ENCODE measurements at regions not wholly inside any gene's neighbourhood (a gene's known extent, or its start where the extent isn't known, plus 50 kb on each side); places are given as distances from the start of the nearest gene placed in this dataset.

DNA sequence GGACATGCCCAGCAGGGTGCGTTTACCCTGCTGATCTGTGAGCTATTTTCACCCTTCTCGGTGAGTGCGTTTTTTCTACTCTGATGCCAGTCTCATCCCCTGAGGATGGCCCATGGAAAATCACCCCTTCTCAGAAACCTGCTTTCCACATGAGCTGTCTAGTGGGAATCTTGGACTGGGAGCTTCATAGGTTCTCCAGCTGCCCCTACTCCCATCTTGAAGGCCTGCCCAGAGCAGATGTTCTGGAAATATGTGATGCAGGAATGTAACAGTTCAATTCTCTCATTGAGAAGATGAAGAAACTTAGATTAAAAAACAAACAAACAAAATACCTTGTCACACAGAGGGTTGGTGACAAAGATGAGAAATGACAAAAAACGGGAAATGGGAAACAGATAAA lies 146.9 kb upstream of the RAB11FIP2 start:
- H3K27ac Mint-ChIP-seq (ENCODE audit: unreplicated experiment), result no peak overlapping the region

DNA sequence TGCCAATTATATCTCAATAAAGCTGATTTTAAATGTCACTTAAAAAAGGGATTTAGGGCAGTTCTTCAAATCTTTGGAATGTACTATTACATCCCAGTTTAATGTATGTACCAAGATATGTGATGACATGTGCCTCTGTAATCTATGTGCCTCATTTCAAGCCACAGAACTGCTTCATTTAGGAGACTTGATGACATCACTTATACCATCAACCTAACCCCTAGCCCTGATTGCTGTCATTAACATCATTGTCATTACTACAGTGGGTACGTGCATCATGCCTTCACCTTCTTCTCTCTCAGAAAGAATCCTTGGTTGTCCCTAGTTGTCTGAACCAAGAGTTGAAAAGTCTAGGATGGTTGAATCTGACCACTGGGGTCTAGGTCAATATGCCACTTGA lies 134.3 kb upstream of the RAB11FIP2 start:
- H3K4me1 ChIP-seq (ENCODE audit: insufficient read depth, low read length), result no peaks in the 10 kb centered on the region
- H3K27ac Mint-ChIP-seq (ENCODE audit: unreplicated experiment), result no peak overlapping the region
- H3K9me3 ChIP-seq (ENCODE audit: insufficient read depth, low read depth, low read length), result no peaks in the 10 kb centered on the region
- no peaks in the 10 kb centered on the region for H3K36me3 ChIP-seq (ENCODE audit: insufficient read depth, low read length)
- no peak overlapping the region for H3K27ac ChIP-seq (ENCODE audit: low read depth, low read length)
- H3K4me1 Mint-ChIP-seq (ENCODE audit: low read depth, unreplicated experiment), result no peaks in the 10 kb centered on the region
- no peak overlapping the region for H3K4me3 Mint-ChIP-seq (ENCODE audit: unreplicated experiment)
- no peaks in the 10 kb centered on the region for H4K20me1 ChIP-seq (ENCODE audit: insufficient read depth, low read length)
- H3K27me3 ChIP-seq (ENCODE audit: insufficient read depth, low read length), result no peaks in the 10 kb centered on the region
- peaks cover 7% of the 10 kb centered on the region for H3K27me3 Mint-ChIP-seq (ENCODE audit: low read depth, unreplicated experiment)
- H3K36me3 Mint-ChIP-seq (ENCODE audit: low read depth, unreplicated experiment), result no peaks in the 10 kb centered on the region
- no peak overlapping the region for H3K9ac ChIP-seq (ENCODE audit: low read length)
- H3K4me2 ChIP-seq (ENCODE audit: low read length), result no peak overlapping the region
- DNase-seq (ENCODE audit: low read depth) (no peak), FAIRE-seq (no peak)
- no peaks in the 10 kb centered on the region for H3K79me2 ChIP-seq (ENCODE audit: insufficient read depth, low read length)
- no peak overlapping the region for H2AFZ ChIP-seq (ENCODE audit: low read depth, low read length)
- H3K9me3 Mint-ChIP-seq (ENCODE audit: unreplicated experiment), result no peaks in the 10 kb centered on the region
- no peak for TF ChIP-seq CTCF (IDR thresholded peaks at IDR 0.05; ENCODE audit: insufficient read depth, low read depth, low read length)
- TF ChIP-seq EZH2 (IDR thresholded peaks at IDR 0.05; ENCODE audit: insufficient read depth, low read length), result no peak
- no peak overlapping the region for H3K4me3 ChIP-seq (ENCODE audit: insufficient read depth, low read depth, low read length)

More for the DNA sequence above, 146.9 kb upstream of the RAB11FIP2 start:
- no peaks in the 10 kb centered on the region for H3K27me3 ChIP-seq (ENCODE audit: insufficient read depth, low read length)
- no peak overlapping the region for H3K4me2 ChIP-seq (ENCODE audit: low read length)
- no peak for DNase-seq (ENCODE audit: low read depth)
- no peak overlapping the region for H3K4me3 ChIP-seq (ENCODE audit: insufficient read depth, low read depth, low read length)
- no peaks in the 10 kb centered on the region for H4K20me1 ChIP-seq (ENCODE audit: insufficient read depth, low read length)
- no peak overlapping the region for H3K27ac ChIP-seq (ENCODE audit: low read depth, low read length)
- H2AFZ ChIP-seq (ENCODE audit: low read depth, low read length), result no peak overlapping the region
- peaks cover 14% of the 10 kb centered on the region for H3K27me3 Mint-ChIP-seq (ENCODE audit: low read depth, unreplicated experiment)
- TF ChIP-seq EZH2 (IDR thresholded peaks at IDR 0.05; ENCODE audit: insufficient read depth, low read length) (no peak), CTCF (IDR thresholded peaks at IDR 0.05; ENCODE audit: insufficient read depth, low read depth, low read length) (no peak)
- no peaks in the 10 kb centered on the region for H3K9me3 Mint-ChIP-seq (ENCODE audit: unreplicated experiment)
- H3K79me2 ChIP-seq (ENCODE audit: insufficient read depth, low read length), result no peaks in the 10 kb centered on the region
- FAIRE-seq, result no peak
- no peaks in the 10 kb centered on the region for H3K4me1 ChIP-seq (ENCODE audit: insufficient read depth, low read length)
- no peaks in the 10 kb centered on the region for H3K4me1 Mint-ChIP-seq (ENCODE audit: low read depth, unreplicated experiment)
- no peaks in the 10 kb centered on the region for H3K36me3 ChIP-seq (ENCODE audit: insufficient read depth, low read length)
- H3K9me3 ChIP-seq (ENCODE audit: insufficient read depth, low read depth, low read length), result no peaks in the 10 kb centered on the region
- H3K9ac ChIP-seq (ENCODE audit: low read length), result no peak overlapping the region
- H3K36me3 Mint-ChIP-seq (ENCODE audit: low read depth, unreplicated experiment), result no peaks in the 10 kb centered on the region
- H3K4me3 Mint-ChIP-seq (ENCODE audit: unreplicated experiment), result no peak overlapping the region

GRCh38 chr10:118175148-118175547 lies 128.4 kb upstream of the RAB11FIP2 start:
- Histone ChIP-seq H3K9me3 (ENCODE audit: insufficient read depth, low read depth, low read length) (no peaks in the 10 kb centered on the region), H3K9ac (ENCODE audit: low read length) (no peak overlapping the region), H3K4me3 (ENCODE audit: insufficient read depth, low read depth, low read length) (no peak overlapping the region), H2AFZ (ENCODE audit: low read depth, low read length) (no peak overlapping the region), H3K79me2 (ENCODE audit: insufficient read depth, low read length) (no peaks in the 10 kb centered on the region), H3K4me2 (ENCODE audit: low read length) (no peak overlapping the region), H3K36me3 (ENCODE audit: insufficient read depth, low read length) (no peaks in the 10 kb centered on the region), H3K27me3 (ENCODE audit: insufficient read depth, low read length) (no peaks in the 10 kb centered on the region), H3K27ac (ENCODE audit: low read depth, low read length) (no peak overlapping the region), H3K4me1 (ENCODE audit: insufficient read depth, low read length) (no peaks in the 10 kb centered on the region), H4K20me1 (ENCODE audit: insufficient read depth, low read length) (no peaks in the 10 kb centered on the region)
- H3K4me3 Mint-ChIP-seq (ENCODE audit: unreplicated experiment), result no peak overlapping the region
- H3K9me3 Mint-ChIP-seq (ENCODE audit: unreplicated experiment), result no peaks in the 10 kb centered on the region
- no peaks in the 10 kb centered on the region for H3K36me3 Mint-ChIP-seq (ENCODE audit: low read depth, unreplicated experiment)
- FAIRE-seq (no peak), DNase-seq (ENCODE audit: low read depth) (no peak)
- TF ChIP-seq CTCF (IDR thresholded peaks at IDR 0.05; ENCODE audit: insufficient read depth, low read depth, low read length), result no peak
- no peak for TF ChIP-seq EZH2 (IDR thresholded peaks at IDR 0.05; ENCODE audit: insufficient read depth, low read length)
- H3K27ac Mint-ChIP-seq (ENCODE audit: unreplicated experiment), result no peak overlapping the region
- H3K4me1 Mint-ChIP-seq (ENCODE audit: low read depth, unreplicated experiment), result no peaks in the 10 kb centered on the region
- H3K27me3 Mint-ChIP-seq (ENCODE audit: low read depth, unreplicated experiment), result no peaks in the 10 kb centered on the region

Measured in astrocyte (in vitro differentiated cells and primary cell).